HTR-8/SVneo (cell line): ENCODE measurements at regions not wholly inside any gene's neighbourhood (a gene's known extent, or its start where the extent isn't known, plus 50 kb on each side); places are given as distances from the start of the nearest gene placed in this dataset.
"Not testable (repeated sequence)": the region's sequence is repeated elsewhere in the genome, so short reads cannot be mapped to it uniquely, and the experiment has no call there.

Source experiments
- DNase-seq: peaks from one replicate; pipeline ENCODE4 v3.0.0; 2011; ENCODE audit warnings: low spot score, mixed read lengths; ENCODE audit not compliant: insufficient read length
- FAIRE-seq: peaks from 2 replicates; lab custom pipeline; 2011; peaks lifted over from hg19 to GRCh38; lab: Jason Lieb, UNC

GRCh38 chr6:85912582-85912981, 269.9 kb upstream of the SYNCRIP start:
- FAIRE-seq: no peak
- DNase-seq: no peak

- no peak for FAIRE-seq
These were observed 268.4 kb upstream of the SYNCRIP start for GRCh38 chr6:85911067-85911466.

GRCh38 chr6:85908120-85908519, 265.4 kb upstream of the SYNCRIP start:
- DNase-seq, FAIRE-seq: not testable (repeated sequence)

More at GRCh38 chr6:85911067-85911466, 268.4 kb upstream of the SYNCRIP start:
- no peak for DNase-seq

- no peak for DNase-seq
- no peak for FAIRE-seq
These were observed 249.7 kb upstream of the SYNCRIP start for GRCh38 chr6:85892346-85892745.

- DNase-seq (no peak), FAIRE-seq (no peak)
These were observed 244.8 kb upstream of the SYNCRIP start for GRCh38 chr6:85887461-85887860.

- FAIRE-seq: no peak
These were observed 226.0 kb upstream of the SYNCRIP start for GRCh38 chr6:85868685-85869084.

GRCh38 chr6:85867595-85867994, 224.9 kb upstream of the SYNCRIP start:
- DNase-seq (no peak), FAIRE-seq (no peak)

More at GRCh38 chr6:85868685-85869084, 226.0 kb upstream of the SYNCRIP start:
- DNase-seq: no peak

- FAIRE-seq: no peak
- no peak for DNase-seq
These were observed 224.2 kb upstream of the SYNCRIP start for GRCh38 chr6:85866758-85867401.

GRCh38 chr6:85866370-85866730, 223.7 kb upstream of the SYNCRIP start:
- DNase-seq: no peak
- FAIRE-seq: no peak

- DNase-seq (no peak), FAIRE-seq (no peak)
These were observed 223.0 kb upstream of the SYNCRIP start for GRCh38 chr6:85865420-85866369.

GRCh38 chr6:85864453-85865401, 222.0 kb upstream of the SYNCRIP start:
- FAIRE-seq (no peak), DNase-seq (no peak)

- FAIRE-seq (no peak), DNase-seq (no peak)
These were observed 213.5 kb upstream of the SYNCRIP start for GRCh38 chr6:85856235-85856634.

GRCh38 chr6:85838351-85839119, 195.8 kb upstream of the SYNCRIP start:
- DNase-seq, FAIRE-seq: not testable (repeated sequence)

- no peak for FAIRE-seq
- no peak for DNase-seq
These were observed 186.3 kb upstream of the SYNCRIP start for GRCh38 chr6:85828973-85829372.

GRCh38 chr6:85826997-85827396, 184.3 kb upstream of the SYNCRIP start:
- no peak for FAIRE-seq
- DNase-seq: no peak

GRCh38 chr6:85824329-85824728, 181.6 kb upstream of the SYNCRIP start:
- DNase-seq: no peak
- no peak for FAIRE-seq

GRCh38 chr6:85810558-85810957, 167.9 kb upstream of the SYNCRIP start:
- FAIRE-seq: no peak
- DNase-seq: no peak

GRCh38 chr6:85803721-85804120, 161.0 kb upstream of the SYNCRIP start:
- no peak for DNase-seq
- no peak for FAIRE-seq

GRCh38 chr6:85802162-85802561, 159.5 kb upstream of the SYNCRIP start:
- no peak for DNase-seq
- no peak for FAIRE-seq
